Gastroesophageal sphincter (tissue), 3 donors: ENCODE measurements at regions not wholly inside any gene's neighbourhood (a gene's known extent, or its start where the extent isn't known, plus 50 kb on each side); places are given as distances from the start of the nearest gene placed in this dataset.

ENCODE experiments used
- CTCF ChIP-seq, 4 experiments: fragments of 200-600 bp in 2 of 4; fragments of 450-650 bp in 2 of 4; sonication (generic) in 1 of 4; IDR thresholded peaks; one replicate each; pipeline ENCODE4 v1.5.1; 2017 to 2019; ENCODE audit warnings: antibody characterized with exemption in 4 of 4, mild to moderate bottlenecking in 2 of 4, moderate library complexity in 2 of 4
- EP300 ChIP-seq: sonication (generic); formaldehyde crosslinking; IDR thresholded peaks from one replicate; pipeline ENCODE4 v1.6.1; 2017; ENCODE audit warnings: antibody characterized with exemption, mild to moderate bottlenecking
- POLR2A ChIP-seq, 2 donors: fragments of 450-650 bp; IDR thresholded peaks; one replicate each; pipeline ENCODE4 v1.6.1; 2017; ENCODE audit warnings: antibody characterized with exemption in 2 of 2, mild to moderate bottlenecking in 2 of 2, moderate library complexity in 1 of 2
- POLR2AphosphoS5 ChIP-seq: sonication (generic); formaldehyde crosslinking; IDR thresholded peaks from one replicate; pipeline ENCODE4 v1.6.1; 2017; ENCODE audit warnings: antibody characterized with exemption

- TF ChIP-seq EP300 (no peak), CTCF (IDR thresholded peaks at IDR 0.05) (no peak), POLR2AphosphoS5 (no peak), POLR2A (IDR thresholded peaks at IDR 0.05) (no peak)
These were observed 108.4 kb upstream of the FSTL5 start for GRCh38 chr4:162272215-162272614.
